Retinal pigment epithelial cell (primary cell): ENCODE measurements at regions not wholly inside any gene's neighbourhood (a gene's known extent, or its start where the extent isn't known, plus 50 kb on each side); places are given as distances from the start of the nearest gene placed in this dataset.

Experiments used
- DNase-seq: peaks from one replicate; pipeline ENCODE4 v3.0.0-alpha.2; 2010; ENCODE audit warnings: low read depth
- H3K4me3 ChIP-seq: 2 replicates; pipeline ENCODE4 v1.5.1; 2011; ENCODE audit warnings: mild to moderate bottlenecking, low read length, control low read depth, moderate library complexity
- CTCF ChIP-seq: conservative IDR thresholded peaks from 2 replicates; pipeline ENCODE4 v1.5.1; 2011; ENCODE audit warnings: low read depth, low read length, control low read depth, inconsistent platforms

GRCh38 chr2:5538772-5539171 lies 153.4 kb upstream of the SOX11 start:
- no peak for TF ChIP-seq CTCF
- H3K4me3 ChIP-seq, result no peak overlapping the region
- no peak for DNase-seq

GRCh38 chr2:5539282-5540165 lies 152.7 kb upstream of the SOX11 start:
- no peak for DNase-seq
- TF ChIP-seq CTCF, result no peak
- no peak overlapping the region for H3K4me3 ChIP-seq

- no peak for TF ChIP-seq CTCF
- DNase-seq, result no peak
- no peak overlapping the region for H3K4me3 ChIP-seq
These were observed 151.3 kb upstream of the SOX11 start for GRCh38 chr2:5540856-5541255.

- no peak for DNase-seq
- no peak for TF ChIP-seq CTCF
- no peak overlapping the region for H3K4me3 ChIP-seq
These were observed 147.9 kb upstream of the SOX11 start for GRCh38 chr2:5544205-5544786.

- no peak overlapping the region for H3K4me3 ChIP-seq
These were observed 146.0 kb upstream of the SOX11 start for GRCh38 chr2:5546181-5546580.

GRCh38 chr2:5548991-5549715 lies 143.0 kb upstream of the SOX11 start:
- H3K4me3 ChIP-seq, result no peak overlapping the region
- DNase-seq, result peak; percentile 97
- TF ChIP-seq CTCF, result no peak

More at GRCh38 chr2:5546181-5546580, 146.0 kb upstream of the SOX11 start:
- TF ChIP-seq CTCF, result no peak
- no peak for DNase-seq
